ENCODE measurements at regions not wholly inside any gene's neighbourhood (a gene's known extent, or its start where the extent isn't known, plus 50 kb on each side); places are given as distances from the start of the nearest gene placed in this dataset.

DNA sequence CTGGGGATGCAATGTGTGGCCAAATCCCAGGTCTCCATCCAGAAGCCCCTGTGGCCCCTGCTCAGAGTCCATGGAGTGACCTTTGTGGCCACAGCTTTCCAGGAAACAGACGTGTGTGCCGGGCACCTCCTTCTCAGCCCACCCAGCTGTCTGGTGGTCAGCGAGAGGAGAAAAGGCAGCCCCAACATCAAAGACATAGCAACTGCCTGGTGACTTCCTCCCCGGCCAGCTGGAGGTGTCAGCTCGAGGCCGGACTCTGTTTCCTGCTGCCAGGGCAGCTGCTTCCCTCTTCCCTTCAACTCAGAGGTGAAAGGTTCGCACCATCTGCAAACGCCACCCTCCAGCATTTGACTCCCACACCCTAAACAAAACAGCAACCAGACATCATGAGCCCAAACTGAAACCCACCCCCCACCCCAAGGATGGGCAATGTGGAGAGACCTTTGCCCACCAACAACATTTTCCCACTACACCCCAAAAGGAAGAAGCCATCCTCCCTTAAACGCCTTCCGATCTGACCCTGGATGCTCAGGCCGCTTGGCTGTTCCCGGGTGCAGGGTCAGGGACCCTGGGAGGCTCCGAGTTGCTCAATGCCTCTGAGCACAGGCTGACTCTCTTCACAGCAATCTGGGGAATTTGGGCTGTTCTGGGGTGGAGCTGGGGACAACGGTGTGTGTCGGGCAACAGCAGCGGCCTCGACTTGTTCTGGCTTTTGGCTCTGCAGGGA, 162.3 kb downstream of the PSMG1 start:
- POLR2A ChIA-PET: no interaction called here
- no peak overlapping the region for H3K4me3 ChIP-seq
- in situ Hi-C loops (cut with MboI) (no loop called here), intact Hi-C loops (cut with micrococcal nuclease; ENCODE audit: unreplicated experiment) (no loop called here)
- no peak overlapping the region for H2AFZ ChIP-seq (ENCODE audit: control insufficient read depth, low read depth, low read length)
- no peaks in the 10 kb centered on the region; a peak in 1 of 4 replicates for H3K27me3 ChIP-seq (replicated peaks in 1 of 2; ENCODE audit: control insufficient read depth in 2 of 2, insufficient read depth in 2 of 2, low read length in 1 of 2)
- no peaks in the 10 kb centered on the region for H3K4me1 ChIP-seq (ENCODE audit: control insufficient read depth, insufficient read depth, low read length)
- no peak for DNase-seq (ENCODE audit: low read depth, low spot score)
- H3K9ac ChIP-seq (ENCODE audit: control insufficient read depth, insufficient read depth, low read length): no peak overlapping the region
- SMC1A ChIA-PET (ENCODE audit: uncharacterized antibody, unreplicated experiment): no interaction called here
- H3K27ac ChIP-seq (ENCODE audit: control insufficient read depth, insufficient read depth): no peak overlapping the region
- no peak overlapping the region for H3K4me2 ChIP-seq (ENCODE audit: control insufficient read depth, insufficient read depth)
- H3K79me2 ChIP-seq (ENCODE audit: control insufficient read depth, insufficient read depth, low read length): no peaks in the 10 kb centered on the region
- no peaks in the 10 kb centered on the region for H4K20me1 ChIP-seq (ENCODE audit: control insufficient read depth, insufficient read depth)
- FAIRE-seq: no peak
- H3K36me3 ChIP-seq (ENCODE audit: control insufficient read depth in 2 of 2, insufficient read depth in 2 of 2, low read length in 1 of 2): no peaks in the 10 kb centered on the region
- TF ChIP-seq POLR2A (IDR thresholded peaks at IDR 0.05; ENCODE audit: low read depth, low read length) (no peak), YBX1 (IDR thresholded peaks at IDR 0.05) (no peak), TCF3 (IDR thresholded peaks at IDR 0.05; ENCODE audit: borderline replicate concordance, insufficient read depth, low read depth, low read length) (no peak), SIN3A (IDR thresholded peaks at IDR 0.05; ENCODE audit: low read depth, low read length) (no peak), FOS (IDR thresholded peaks at IDR 0.05; ENCODE audit: borderline replicate concordance, extremely low read depth, insufficient read length) (no peak), CHD4 (IDR thresholded peaks at IDR 0.05) (no peak), ZZZ3 (IDR thresholded peaks at IDR 0.05; ENCODE audit: control insufficient read depth, insufficient read length, low read depth) (no peak), RAD51 (IDR thresholded peaks at IDR 0.05) (no peak), ZNF274 (IDR thresholded peaks at IDR 0.05; ENCODE audit: insufficient read depth, insufficient read length) (no peak), SMARCA5 (IDR thresholded peaks at IDR 0.05) (no peak), SPI1 (IDR thresholded peaks at IDR 0.05; ENCODE audit: borderline replicate concordance, insufficient read depth, low read depth, low read length) (no peak), SREBF1 (IDR thresholded peaks at IDR 0.05; ENCODE audit: low read length) (no peak), NFYA (IDR thresholded peaks at IDR 0.05; ENCODE audit: borderline replicate concordance, low read depth, low read length) (no peak), SUPT20H (IDR thresholded peaks at IDR 0.05; ENCODE audit: borderline replicate concordance, control insufficient read depth, low read depth, low read length) (no peak), CBFB (IDR thresholded peaks at IDR 0.05; ENCODE audit: low read depth) (no peak)
- TF ChIP-seq, protein P1, sequence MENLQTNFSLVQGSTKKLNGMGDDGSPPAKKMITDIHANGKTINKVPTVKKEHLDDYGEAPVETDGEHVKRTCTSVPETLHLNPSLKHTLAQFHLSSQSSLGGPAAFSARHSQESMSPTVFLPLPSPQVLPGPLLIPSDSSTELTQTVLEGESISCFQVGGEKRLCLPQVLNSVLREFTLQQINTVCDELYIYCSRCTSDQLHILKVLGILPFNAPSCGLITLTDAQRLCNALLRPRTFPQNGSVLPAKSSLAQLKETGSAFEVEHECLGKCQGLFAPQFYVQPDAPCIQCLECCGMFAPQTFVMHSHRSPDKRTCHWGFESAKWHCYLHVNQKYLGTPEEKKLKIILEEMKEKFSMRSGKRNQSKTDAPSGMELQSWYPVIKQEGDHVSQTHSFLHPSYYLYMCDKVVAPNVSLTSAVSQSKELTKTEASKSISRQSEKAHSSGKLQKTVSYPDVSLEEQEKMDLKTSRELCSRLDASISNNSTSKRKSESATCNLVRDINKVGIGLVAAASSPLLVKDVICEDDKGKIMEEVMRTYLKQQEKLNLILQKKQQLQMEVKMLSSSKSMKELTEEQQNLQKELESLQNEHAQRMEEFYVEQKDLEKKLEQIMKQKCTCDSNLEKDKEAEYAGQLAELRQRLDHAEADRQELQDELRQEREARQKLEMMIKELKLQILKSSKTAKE (IDR thresholded peaks at IDR 0.05; ENCODE audit: low read depth, poor library complexity, severe bottlenecking): no peak
- TF ChIP-seq, protein P2, sequence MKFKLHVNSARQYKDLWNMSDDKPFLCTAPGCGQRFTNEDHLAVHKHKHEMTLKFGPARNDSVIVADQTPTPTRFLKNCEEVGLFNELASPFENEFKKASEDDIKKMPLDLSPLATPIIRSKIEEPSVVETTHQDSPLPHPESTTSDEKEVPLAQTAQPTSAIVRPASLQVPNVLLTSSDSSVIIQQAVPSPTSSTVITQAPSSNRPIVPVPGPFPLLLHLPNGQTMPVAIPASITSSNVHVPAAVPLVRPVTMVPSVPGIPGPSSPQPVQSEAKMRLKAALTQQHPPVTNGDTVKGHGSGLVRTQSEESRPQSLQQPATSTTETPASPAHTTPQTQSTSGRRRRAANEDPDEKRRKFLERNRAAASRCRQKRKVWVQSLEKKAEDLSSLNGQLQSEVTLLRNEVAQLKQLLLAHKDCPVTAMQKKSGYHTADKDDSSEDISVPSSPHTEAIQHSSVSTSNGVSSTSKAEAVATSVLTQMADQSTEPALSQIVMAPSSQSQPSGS (IDR thresholded peaks at IDR 0.05; ENCODE audit: low read length): no peak
- RAD21 ChIA-PET (ENCODE audit: unreplicated experiment): no interaction called here
- BruUV-seq (replicated peaks): no TSS peak
- WGBS (ENCODE audit: insufficient coverage, insufficient replicate concordance, low lambda C conversion rate, missing lambda C conversion rate): 34% methylated on average over 17 of the region's 17 CpGs
- no peak for ATAC-seq
- CTCF ChIA-PET: no interaction called here
- no peaks in the 10 kb centered on the region; the same call in 2 of the 3 replicates for H3K9me3 ChIP-seq (replicated peaks; ENCODE audit: control insufficient read depth, insufficient read depth, low read length)

Data from GM12878 (cell line).